IPS-18a (cell line): ENCODE measurements at regions not wholly inside any gene's neighbourhood (a gene's known extent, or its start where the extent isn't known, plus 50 kb on each side); places are given as distances from the start of the nearest gene placed in this dataset.

ENCODE experiments used
- H3K27ac ChIP-seq: one replicate; pipeline ENCODE4 v1.5.1; 2013; ENCODE audit warnings: low read length
- H3K27me3 ChIP-seq: one replicate; pipeline ENCODE4 v1.6.1; 2013; ENCODE audit warnings: mild to moderate bottlenecking, low read length; ENCODE audit not compliant: control insufficient read depth, insufficient read depth
- H3K36me3 ChIP-seq: one replicate; pipeline ENCODE4 v1.6.1; 2013; ENCODE audit warnings: low read depth, low read length; ENCODE audit not compliant: control insufficient read depth
- H3K4me1 ChIP-seq: one replicate; pipeline ENCODE4 v1.6.1; 2013; ENCODE audit warnings: low read depth, low read length; ENCODE audit not compliant: control insufficient read depth
- H3K4me3 ChIP-seq: one replicate; pipeline ENCODE4 v1.5.1; 2013; ENCODE audit warnings: low read length
- H3K9ac ChIP-seq: one replicate; pipeline ENCODE4 v1.6.1; 2013; ENCODE audit warnings: mild to moderate bottlenecking, low read length, moderate library complexity
- H3K9me3 ChIP-seq: one replicate; pipeline ENCODE4 v1.6.1; 2013; ENCODE audit warnings: low read depth, low read length; ENCODE audit not compliant: control insufficient read depth

GRCh38 chr2:223415071-223415470, 187.1 kb downstream of the SCG2 start:
- H3K27me3 ChIP-seq: no peaks in the 10 kb centered on the region
- no peaks in the 10 kb centered on the region for H3K36me3 ChIP-seq
- no peaks in the 10 kb centered on the region for H3K4me1 ChIP-seq
- H3K4me3 ChIP-seq: no peak overlapping the region
- no peak overlapping the region for H3K27ac ChIP-seq
- no peaks in the 10 kb centered on the region for H3K9me3 ChIP-seq
- no peak overlapping the region for H3K9ac ChIP-seq

- H3K9ac ChIP-seq: no peak overlapping the region
- no peak overlapping the region for H3K27ac ChIP-seq
- H3K9me3 ChIP-seq: no peaks in the 10 kb centered on the region
- no peak overlapping the region for H3K4me3 ChIP-seq
- H3K27me3 ChIP-seq: no peaks in the 10 kb centered on the region
- no peaks in the 10 kb centered on the region for H3K36me3 ChIP-seq
- H3K4me1 ChIP-seq: no peaks in the 10 kb centered on the region
Observed at GRCh38 chr2:223416815-223417610, 185.1 kb downstream of the SCG2 start.

GRCh38 chr2:223418131-223418530, 184.0 kb downstream of the SCG2 start:
- Histone ChIP-seq H3K9me3 (no peaks in the 10 kb centered on the region), H3K27ac (no peak overlapping the region), H3K4me1 (no peaks in the 10 kb centered on the region), H3K4me3 (no peak overlapping the region), H3K9ac (no peak overlapping the region), H3K27me3 (no peaks in the 10 kb centered on the region), H3K36me3 (no peaks in the 10 kb centered on the region)

GRCh38 chr2:223418604-223419199, 183.5 kb downstream of the SCG2 start:
- H3K27ac ChIP-seq: no peak overlapping the region
- no peak overlapping the region for H3K9ac ChIP-seq
- no peaks in the 10 kb centered on the region for H3K27me3 ChIP-seq
- H3K4me3 ChIP-seq: no peak overlapping the region
- no peaks in the 10 kb centered on the region for H3K36me3 ChIP-seq
- no peaks in the 10 kb centered on the region for H3K4me1 ChIP-seq
- H3K9me3 ChIP-seq: no peaks in the 10 kb centered on the region

GRCh38 chr2:223420048-223420447, 182.1 kb downstream of the SCG2 start:
- no peak overlapping the region for H3K4me3 ChIP-seq
- H3K4me1 ChIP-seq: no peaks in the 10 kb centered on the region
- no peak overlapping the region for H3K9ac ChIP-seq
- H3K9me3 ChIP-seq: no peaks in the 10 kb centered on the region
- H3K27me3 ChIP-seq: no peaks in the 10 kb centered on the region
- H3K36me3 ChIP-seq: no peaks in the 10 kb centered on the region
- H3K27ac ChIP-seq: no peak overlapping the region

GRCh38 chr2:223431479-223431878, 170.7 kb downstream of the SCG2 start:
- H3K36me3 ChIP-seq: no peaks in the 10 kb centered on the region
- no peaks in the 10 kb centered on the region for H3K4me1 ChIP-seq
- no peaks in the 10 kb centered on the region for H3K9me3 ChIP-seq
- H3K27me3 ChIP-seq: no peaks in the 10 kb centered on the region
- no peak overlapping the region for H3K9ac ChIP-seq
- H3K27ac ChIP-seq: no peak overlapping the region
- no peak overlapping the region for H3K4me3 ChIP-seq

GRCh38 chr2:223433461-223433860, 168.7 kb downstream of the SCG2 start:
- no peaks in the 10 kb centered on the region for H3K36me3 ChIP-seq
- no peak overlapping the region for H3K27ac ChIP-seq
- H3K4me1 ChIP-seq: no peaks in the 10 kb centered on the region
- H3K27me3 ChIP-seq: no peaks in the 10 kb centered on the region
- H3K9me3 ChIP-seq: no peaks in the 10 kb centered on the region
- no peak overlapping the region for H3K9ac ChIP-seq
- H3K4me3 ChIP-seq: no peak overlapping the region

- no peak overlapping the region for H3K4me3 ChIP-seq
- no peaks in the 10 kb centered on the region for H3K9me3 ChIP-seq
- no peaks in the 10 kb centered on the region for H3K4me1 ChIP-seq
- H3K36me3 ChIP-seq: no peaks in the 10 kb centered on the region
- H3K9ac ChIP-seq: no peak overlapping the region
- no peaks in the 10 kb centered on the region for H3K27me3 ChIP-seq
- no peak overlapping the region for H3K27ac ChIP-seq
Observed at GRCh38 chr2:223437788-223438187, 164.4 kb downstream of the SCG2 start.

GRCh38 chr2:223439184-223439583, 163.0 kb downstream of the SCG2 start:
- Histone ChIP-seq H3K9me3 (no peaks in the 10 kb centered on the region), H3K36me3 (no peaks in the 10 kb centered on the region), H3K9ac (no peak overlapping the region), H3K27me3 (no peaks in the 10 kb centered on the region), H3K4me3 (no peak overlapping the region), H3K4me1 (no peaks in the 10 kb centered on the region), H3K27ac (no peak overlapping the region)

GRCh38 chr2:223439786-223440185, 162.4 kb downstream of the SCG2 start:
- H3K9me3 ChIP-seq: no peaks in the 10 kb centered on the region
- H3K27ac ChIP-seq: no peak overlapping the region
- no peaks in the 10 kb centered on the region for H3K36me3 ChIP-seq
- no peaks in the 10 kb centered on the region for H3K4me1 ChIP-seq
- H3K9ac ChIP-seq: no peak overlapping the region
- H3K4me3 ChIP-seq: no peak overlapping the region
- H3K27me3 ChIP-seq: no peaks in the 10 kb centered on the region

- H3K9ac ChIP-seq: no peak overlapping the region
- H3K36me3 ChIP-seq: no peaks in the 10 kb centered on the region
- H3K4me1 ChIP-seq: no peaks in the 10 kb centered on the region
- H3K27ac ChIP-seq: no peak overlapping the region
- no peaks in the 10 kb centered on the region for H3K27me3 ChIP-seq
- H3K4me3 ChIP-seq: no peak overlapping the region
- no peaks in the 10 kb centered on the region for H3K9me3 ChIP-seq
Observed at GRCh38 chr2:223442847-223443246, 159.3 kb downstream of the SCG2 start.

GRCh38 chr2:223450246-223450645, 151.9 kb downstream of the SCG2 start:
- Histone ChIP-seq H3K36me3 (no peaks in the 10 kb centered on the region), H3K4me1 (no peaks in the 10 kb centered on the region), H3K9me3 (no peaks in the 10 kb centered on the region)

More at GRCh38 chr2:223450246-223450645, 151.9 kb downstream of the SCG2 start:
- Histone ChIP-seq H3K27me3 (no peaks in the 10 kb centered on the region), H3K27ac (no peak overlapping the region), H3K4me3 (no peak overlapping the region), H3K9ac (no peak overlapping the region)
